ENCODE measurements at regions not wholly inside any gene's neighbourhood (a gene's known extent, or its start where the extent isn't known, plus 50 kb on each side); places are given as distances from the start of the nearest gene placed in this dataset.

GRCh38 chrX:35499071-35499862 lies 298.9 kb upstream of the MAGEB16 start:
- no peak for TF ChIP-seq MAX (IDR thresholded peaks at IDR 0.05)
- no peak for TF ChIP-seq EGR1 (IDR thresholded peaks at IDR 0.05)
- no peak for TF ChIP-seq TEAD4 (IDR thresholded peaks at IDR 0.05)
- no peak for TF ChIP-seq REST (IDR thresholded peaks at IDR 0.05; ENCODE audit: low read depth)
- no peak for TF ChIP-seq EP300 (IDR thresholded peaks at IDR 0.05; ENCODE audit: borderline replicate concordance)
- no peak for TF ChIP-seq RAD21 (IDR thresholded peaks at IDR 0.05; ENCODE audit: low read depth)
- no peak for TF ChIP-seq CEBPB (IDR thresholded peaks at IDR 0.05)
- no peak for TF ChIP-seq CREB1 (IDR thresholded peaks at IDR 0.05; ENCODE audit: low read depth)
- no peak for TF ChIP-seq ZBTB7A (IDR thresholded peaks at IDR 0.05; ENCODE audit: low read depth)
- no peak for TF ChIP-seq USF1 (IDR thresholded peaks at IDR 0.05)
- no peak for TF ChIP-seq TCF12 (IDR thresholded peaks at IDR 0.05; ENCODE audit: low read depth)
- no peak for TF ChIP-seq TAF1 (IDR thresholded peaks at IDR 0.05; ENCODE audit: low read depth)

Data from Ishikawa (cell line).